GM23338 (cell line): ENCODE measurements at regions not wholly inside any gene's neighbourhood (a gene's known extent, or its start where the extent isn't known, plus 50 kb on each side); places are given as distances from the start of the nearest gene placed in this dataset.

Experiments used
- ATAC-seq: fragments of 200-7000 bp; cut with Tn5 transposase; 3 replicates; pipeline ENCODE4 v1.9.1; 2020
- DNase-seq: peaks from one replicate; pipeline ENCODE4 v3.0.0-alpha.2; 2015; ENCODE audit warnings: low spot score
- H2AFZ ChIP-seq: fragments of 200-600 bp; sonication (generic); 2 replicates; pipeline ENCODE4 v1.8.0; 2016; ENCODE audit warnings: antibody characterized with exemption, mild to moderate bottlenecking, moderate library complexity
- H3F3A ChIP-seq: fragments of 200-600 bp; sonication (generic); replicated peaks from 2 replicates; pipeline ENCODE4 v1.8.0; 2017; ENCODE audit warnings: antibody characterized with exemption, mixed run types, low read depth
- H3K27ac ChIP-seq: fragments of 200-600 bp; sonication (generic); 2 replicates; pipeline ENCODE4 v1.6.1; 2016; ENCODE audit warnings: low read depth
- H3K27me3 ChIP-seq: fragments of 200-600 bp; sonication (generic); 2 replicates; pipeline ENCODE4 v1.8.0; 2016; ENCODE audit warnings: mild to moderate bottlenecking, mixed run types, moderate library complexity; ENCODE audit not compliant: insufficient read depth
- H3K36me3 ChIP-seq: fragments of 200-600 bp; sonication (generic); 2 replicates; pipeline ENCODE4 v1.8.0; 2016; ENCODE audit warnings: mild to moderate bottlenecking; ENCODE audit not compliant: insufficient read depth
- H3K4me1 ChIP-seq: fragments of 200-600 bp; sonication (generic); 2 replicates; pipeline ENCODE4 v1.8.0; 2016; ENCODE audit warnings: mild to moderate bottlenecking, moderate library complexity; ENCODE audit not compliant: insufficient read depth
- H3K4me2 ChIP-seq: fragments of 200-600 bp; sonication (generic); 2 replicates; pipeline ENCODE4 v1.7.1; 2017; ENCODE audit warnings: mixed run types
- H3K4me3 ChIP-seq: fragments of 200-600 bp; sonication (generic); 2 replicates; pipeline ENCODE4 v1.6.1; 2016; ENCODE audit warnings: mixed run types
- H3K79me2 ChIP-seq: fragments of 200-600 bp; sonication (generic); replicated peaks from 2 replicates; pipeline ENCODE4 v1.8.0; 2017; ENCODE audit warnings: mild to moderate bottlenecking; ENCODE audit not compliant: insufficient read depth
- H3K9me2 ChIP-seq: fragments of 200-600 bp; sonication (generic); 2 replicates; pipeline ENCODE4 v1.8.0; 2017; ENCODE audit not compliant: insufficient read depth
- H4K20me1 ChIP-seq: fragments of 200-600 bp; sonication (generic); replicated peaks from 2 replicates; pipeline ENCODE4 v1.8.0; 2017; ENCODE audit warnings: mild to moderate bottlenecking; ENCODE audit not compliant: insufficient read depth
- H3K27ac Mint-ChIP-seq: 2 replicates; pipeline ENCODE4 v1.8.0; 2020; ENCODE audit warnings: inconsistent platforms, mild to moderate bottlenecking, moderate library complexity, mixed read lengths
- H3K27me3 Mint-ChIP-seq: 3 replicates; pipeline ENCODE4 v1.8.0; 2022; ENCODE audit warnings: low read depth, mild to moderate bottlenecking, moderate library complexity, mixed read lengths, inconsistent platforms; ENCODE audit not compliant: insufficient read depth, poor library complexity
- H3K36me3 Mint-ChIP-seq: 3 replicates; pipeline ENCODE4 v1.8.0; 2021; ENCODE audit warnings: low read depth, mild to moderate bottlenecking, inconsistent platforms, moderate library complexity, mixed read lengths
- H3K4me1 Mint-ChIP-seq: 3 replicates; pipeline ENCODE4 v1.8.0; 2020; ENCODE audit warnings: mild to moderate bottlenecking, inconsistent platforms, mixed read lengths
- H3K4me3 Mint-ChIP-seq: 3 replicates; pipeline ENCODE4 v1.8.0; 2021; ENCODE audit warnings: moderate library complexity, mild to moderate bottlenecking, inconsistent platforms, mixed read lengths
- H3K9me3 Mint-ChIP-seq: 3 replicates; pipeline ENCODE4 v1.8.0; 2020; ENCODE audit warnings: moderate library complexity, mild to moderate bottlenecking, inconsistent platforms, mixed read lengths
- EZH2 ChIP-seq: fragments of 200-600 bp; sonication (generic); IDR thresholded peaks from one replicate; pipeline ENCODE4 v1.8.0; 2017; ENCODE audit warnings: antibody characterized with exemption, mild to moderate bottlenecking, low read depth; ENCODE audit not compliant: unreplicated experiment
- EZH2phosphoT487 ChIP-seq: fragments of 200-600 bp; sonication (generic); IDR thresholded peaks from one replicate; pipeline ENCODE4 v1.8.1; 2018; ENCODE audit warnings: antibody characterized with exemption; ENCODE audit not compliant: unreplicated experiment
- JUNB ChIP-seq: IDR thresholded peaks from one replicate; pipeline ENCODE4 v1.6.1; 2016; ENCODE audit warnings: antibody characterized with exemption; ENCODE audit not compliant: unreplicated experiment
- NANOG ChIP-seq: IDR thresholded peaks from 2 replicates; pipeline ENCODE4 v1.6.1; 2016; ENCODE audit warnings: antibody characterized with exemption, borderline replicate concordance
- POLR2AphosphoS5 ChIP-seq: IDR thresholded peaks from 2 replicates; pipeline ENCODE4 v1.6.1; 2016; ENCODE audit warnings: antibody characterized with exemption, low read depth
- STAT1 ChIP-seq: IDR thresholded peaks from one replicate; pipeline ENCODE4 v1.6.1; 2016; ENCODE audit warnings: antibody characterized with exemption; ENCODE audit not compliant: unreplicated experiment
- ZNF114 ChIP-seq: fragments of 250-450 bp; sonication (Bioruptor Pico); IDR thresholded peaks from 2 replicates; pipeline ENCODE4 v1.5.0; 2020; ENCODE audit warnings: mild to moderate bottlenecking, moderate library complexity
- ZNF331 ChIP-seq: fragments of 250-450 bp; sonication (Bioruptor Pico); IDR thresholded peaks from 2 replicates; pipeline ENCODE4 v1.5.0; 2020; ENCODE audit warnings: low read depth, mild to moderate bottlenecking, moderate library complexity
- TF ChIP-seq, protein P1 (sequence below): IDR thresholded peaks from one replicate; pipeline ENCODE4 v1.6.1; 2018; ENCODE audit warnings: antibody characterized with exemption; ENCODE audit not compliant: unreplicated experiment
- TF ChIP-seq, protein P2 (sequence below): IDR thresholded peaks from 2 replicates; pipeline ENCODE4 v1.6.1; 2016; ENCODE audit warnings: antibody characterized with exemption
- TF ChIP-seq, protein P3 (sequence below), 2 experiments: fragments of 200-600 bp in 1 of 2; sonication (generic) in 1 of 2; conservative IDR thresholded peaks; 2 replicates each; pipeline versions ENCODE4 v1.5.1 to v1.6.1; 2016 to 2017; ENCODE audit warnings: antibody characterized with exemption in 2 of 2, low read depth in 2 of 2, mild to moderate bottlenecking in 2 of 2, moderate library complexity in 1 of 2

DNA sequence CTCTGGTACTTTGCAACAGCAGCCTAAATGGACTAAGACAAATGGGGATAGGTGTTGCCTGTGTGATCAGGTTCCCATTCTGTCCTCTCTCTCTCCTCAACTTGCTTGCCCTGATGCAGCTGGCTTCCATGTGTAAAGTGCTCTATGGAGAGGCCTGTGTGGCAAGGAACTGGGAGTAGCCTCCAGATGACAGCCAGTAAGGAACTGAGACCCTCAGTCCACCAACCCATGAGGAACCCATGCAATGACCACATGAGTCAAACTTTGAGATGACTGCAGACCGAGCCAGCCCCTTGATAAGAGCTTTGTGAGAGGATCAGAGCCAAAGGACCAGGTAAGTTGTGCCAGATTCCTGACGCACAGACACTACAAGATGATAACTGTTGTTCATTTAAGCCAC, 74.6 kb upstream of the ADPGK start:
- Histone ChIP-seq H3F3A (no peaks in the 10 kb centered on the region), H3K27ac (no peak overlapping the region), H4K20me1 (no peaks in the 10 kb centered on the region), H3K79me2 (no peaks in the 10 kb centered on the region), H3K9me2 (peaks cover 12% of the 10 kb centered on the region; the same call in 1 of the 2 replicates), H3K4me1 (peaks cover 1% of the 10 kb centered on the region; the same call in 1 of the 2 replicates), H3K27me3 (no peaks in the 10 kb centered on the region), H3K4me2 (no peak overlapping the region), H3K4me3 (no peak overlapping the region), H2AFZ (no peak overlapping the region), H3K36me3 (no peaks in the 10 kb centered on the region)
- DNase-seq, result no peak
- no peaks in the 10 kb centered on the region for H3K36me3 Mint-ChIP-seq
- H3K27ac Mint-ChIP-seq, result no peak overlapping the region
- H3K4me1 Mint-ChIP-seq, result peaks cover 3% of the 10 kb centered on the region; the same call in 2 of the 3 replicates
- no peaks in the 10 kb centered on the region; the same call in 2 of the 3 replicates for H3K9me3 Mint-ChIP-seq
- no peak overlapping the region for H3K4me3 Mint-ChIP-seq
- H3K27me3 Mint-ChIP-seq, result peaks cover 2% of the 10 kb centered on the region
- no peak for TF ChIP-seq STAT1
- ATAC-seq, result no peak

DNA sequence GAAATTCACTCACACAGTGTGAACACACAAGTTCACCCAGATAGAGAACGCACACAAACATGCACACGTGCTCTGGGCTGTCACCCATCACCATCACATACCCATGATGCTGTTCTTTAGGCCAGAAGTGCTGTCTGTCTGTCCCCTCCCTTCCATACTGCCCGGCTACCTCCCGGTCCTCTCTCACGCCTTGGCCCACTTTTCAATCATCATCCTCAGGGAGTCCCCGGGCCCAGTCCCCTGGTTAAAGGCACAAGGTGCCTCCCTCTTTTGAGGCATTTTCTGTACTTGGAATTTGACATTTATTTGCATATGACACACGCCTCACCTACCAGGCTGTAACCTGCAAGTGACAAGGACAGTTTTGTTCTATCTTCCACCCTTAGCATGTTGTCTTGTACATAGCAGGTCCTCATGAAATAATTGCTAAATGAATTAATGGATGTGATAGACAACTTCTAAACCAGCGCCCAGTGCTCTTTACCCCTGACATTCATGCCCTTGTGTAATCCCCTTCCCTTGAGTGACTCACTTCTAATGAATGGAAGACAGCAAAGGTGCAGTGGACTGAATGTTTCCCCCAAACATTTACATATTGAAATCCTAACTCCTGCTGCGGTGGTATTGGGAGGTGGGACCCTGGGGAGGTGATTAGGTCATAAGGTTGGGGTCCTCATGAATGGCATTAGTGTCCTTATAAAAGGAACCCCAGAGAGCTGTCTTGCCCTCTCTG, 73.9 kb upstream of the ADPGK start:
- no peak for ATAC-seq
- Mint-ChIP-seq H3K4me3 (no peak overlapping the region), H3K27ac (no peak overlapping the region), H3K36me3 (no peaks in the 10 kb centered on the region), H3K4me1 (peaks cover 4% of the 10 kb centered on the region; the same call in 2 of the 3 replicates), H3K9me3 (no peaks in the 10 kb centered on the region; the same call in 2 of the 3 replicates), H3K27me3 (peaks cover 2% of the 10 kb centered on the region)
- H3K9me2 ChIP-seq, result peaks cover 9% of the 10 kb centered on the region; the same call in 1 of the 2 replicates
- peaks cover 3% of the 10 kb centered on the region; the same call in 1 of the 2 replicates for H3K4me1 ChIP-seq
- no peaks in the 10 kb centered on the region for H4K20me1 ChIP-seq
- H3K4me3 ChIP-seq, result no peak overlapping the region
- H3K27ac ChIP-seq, result no peak overlapping the region
- no peak overlapping the region for H3K4me2 ChIP-seq
- H2AFZ ChIP-seq, result no peak overlapping the region
- no peaks in the 10 kb centered on the region for H3K79me2 ChIP-seq
- H3K36me3 ChIP-seq, result no peaks in the 10 kb centered on the region
- no peaks in the 10 kb centered on the region for H3F3A ChIP-seq
- no peaks in the 10 kb centered on the region for H3K27me3 ChIP-seq
- no peak for DNase-seq
- no peak for TF ChIP-seq EZH2
- TF ChIP-seq, protein P1, sequence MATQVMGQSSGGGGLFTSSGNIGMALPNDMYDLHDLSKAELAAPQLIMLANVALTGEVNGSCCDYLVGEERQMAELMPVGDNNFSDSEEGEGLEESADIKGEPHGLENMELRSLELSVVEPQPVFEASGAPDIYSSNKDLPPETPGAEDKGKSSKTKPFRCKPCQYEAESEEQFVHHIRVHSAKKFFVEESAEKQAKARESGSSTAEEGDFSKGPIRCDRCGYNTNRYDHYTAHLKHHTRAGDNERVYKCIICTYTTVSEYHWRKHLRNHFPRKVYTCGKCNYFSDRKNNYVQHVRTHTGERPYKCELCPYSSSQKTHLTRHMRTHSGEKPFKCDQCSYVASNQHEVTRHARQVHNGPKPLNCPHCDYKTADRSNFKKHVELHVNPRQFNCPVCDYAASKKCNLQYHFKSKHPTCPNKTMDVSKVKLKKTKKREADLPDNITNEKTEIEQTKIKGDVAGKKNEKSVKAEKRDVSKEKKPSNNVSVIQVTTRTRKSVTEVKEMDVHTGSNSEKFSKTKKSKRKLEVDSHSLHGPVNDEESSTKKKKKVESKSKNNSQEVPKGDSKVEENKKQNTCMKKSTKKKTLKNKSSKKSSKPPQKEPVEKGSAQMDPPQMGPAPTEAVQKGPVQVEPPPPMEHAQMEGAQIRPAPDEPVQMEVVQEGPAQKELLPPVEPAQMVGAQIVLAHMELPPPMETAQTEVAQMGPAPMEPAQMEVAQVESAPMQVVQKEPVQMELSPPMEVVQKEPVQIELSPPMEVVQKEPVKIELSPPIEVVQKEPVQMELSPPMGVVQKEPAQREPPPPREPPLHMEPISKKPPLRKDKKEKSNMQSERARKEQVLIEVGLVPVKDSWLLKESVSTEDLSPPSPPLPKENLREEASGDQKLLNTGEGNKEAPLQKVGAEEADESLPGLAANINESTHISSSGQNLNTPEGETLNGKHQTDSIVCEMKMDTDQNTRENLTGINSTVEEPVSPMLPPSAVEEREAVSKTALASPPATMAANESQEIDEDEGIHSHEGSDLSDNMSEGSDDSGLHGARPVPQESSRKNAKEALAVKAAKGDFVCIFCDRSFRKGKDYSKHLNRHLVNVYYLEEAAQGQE, result no peak
- TF ChIP-seq POLR2AphosphoS5, result no peak
- TF ChIP-seq, protein P2, sequence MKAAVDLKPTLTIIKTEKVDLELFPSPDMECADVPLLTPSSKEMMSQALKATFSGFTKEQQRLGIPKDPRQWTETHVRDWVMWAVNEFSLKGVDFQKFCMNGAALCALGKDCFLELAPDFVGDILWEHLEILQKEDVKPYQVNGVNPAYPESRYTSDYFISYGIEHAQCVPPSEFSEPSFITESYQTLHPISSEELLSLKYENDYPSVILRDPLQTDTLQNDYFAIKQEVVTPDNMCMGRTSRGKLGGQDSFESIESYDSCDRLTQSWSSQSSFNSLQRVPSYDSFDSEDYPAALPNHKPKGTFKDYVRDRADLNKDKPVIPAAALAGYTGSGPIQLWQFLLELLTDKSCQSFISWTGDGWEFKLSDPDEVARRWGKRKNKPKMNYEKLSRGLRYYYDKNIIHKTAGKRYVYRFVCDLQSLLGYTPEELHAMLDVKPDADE, result no peak
- no peak for TF ChIP-seq JUNB
- TF ChIP-seq, protein P3, sequence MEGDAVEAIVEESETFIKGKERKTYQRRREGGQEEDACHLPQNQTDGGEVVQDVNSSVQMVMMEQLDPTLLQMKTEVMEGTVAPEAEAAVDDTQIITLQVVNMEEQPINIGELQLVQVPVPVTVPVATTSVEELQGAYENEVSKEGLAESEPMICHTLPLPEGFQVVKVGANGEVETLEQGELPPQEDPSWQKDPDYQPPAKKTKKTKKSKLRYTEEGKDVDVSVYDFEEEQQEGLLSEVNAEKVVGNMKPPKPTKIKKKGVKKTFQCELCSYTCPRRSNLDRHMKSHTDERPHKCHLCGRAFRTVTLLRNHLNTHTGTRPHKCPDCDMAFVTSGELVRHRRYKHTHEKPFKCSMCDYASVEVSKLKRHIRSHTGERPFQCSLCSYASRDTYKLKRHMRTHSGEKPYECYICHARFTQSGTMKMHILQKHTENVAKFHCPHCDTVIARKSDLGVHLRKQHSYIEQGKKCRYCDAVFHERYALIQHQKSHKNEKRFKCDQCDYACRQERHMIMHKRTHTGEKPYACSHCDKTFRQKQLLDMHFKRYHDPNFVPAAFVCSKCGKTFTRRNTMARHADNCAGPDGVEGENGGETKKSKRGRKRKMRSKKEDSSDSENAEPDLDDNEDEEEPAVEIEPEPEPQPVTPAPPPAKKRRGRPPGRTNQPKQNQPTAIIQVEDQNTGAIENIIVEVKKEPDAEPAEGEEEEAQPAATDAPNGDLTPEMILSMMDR (conservative IDR thresholded peaks at IDR 0.05; ENCODE audit: low read depth in 2 of 2), result no peak
- no peak for TF ChIP-seq STAT1
- TF ChIP-seq EZH2phosphoT487, result no peak
- TF ChIP-seq NANOG, result no peak
- no peak for TF ChIP-seq ZNF331 (CRISPR knock-in tag)
- TF ChIP-seq ZNF114 (CRISPR knock-in tag), result no peak
